A673 (cell line): ENCODE measurements at regions not wholly inside any gene's neighbourhood (a gene's known extent, or its start where the extent isn't known, plus 50 kb on each side); places are given as distances from the start of the nearest gene placed in this dataset.

ENCODE experiments used
- EZH2 ChIP-seq: fragments of 200-600 bp; sonication (generic); IDR thresholded peaks from 2 replicates; pipeline ENCODE4 v1.6.1; 2017; ENCODE audit warnings: borderline replicate concordance, low read depth, mild to moderate bottlenecking, mixed read lengths, antibody characterized with exemption, low read length; ENCODE audit not compliant: poor library complexity, severe bottlenecking
- TF ChIP-seq, protein P1 (sequence below): fragments of 300-800, 200-600 bp; sonication (generic); conservative IDR thresholded peaks from 2 replicates; pipeline ENCODE4 v1.5.1; 2017; ENCODE audit warnings: low read depth, mild to moderate bottlenecking, antibody characterized with exemption, low read length, moderate library complexity, mixed read lengths

DNA sequence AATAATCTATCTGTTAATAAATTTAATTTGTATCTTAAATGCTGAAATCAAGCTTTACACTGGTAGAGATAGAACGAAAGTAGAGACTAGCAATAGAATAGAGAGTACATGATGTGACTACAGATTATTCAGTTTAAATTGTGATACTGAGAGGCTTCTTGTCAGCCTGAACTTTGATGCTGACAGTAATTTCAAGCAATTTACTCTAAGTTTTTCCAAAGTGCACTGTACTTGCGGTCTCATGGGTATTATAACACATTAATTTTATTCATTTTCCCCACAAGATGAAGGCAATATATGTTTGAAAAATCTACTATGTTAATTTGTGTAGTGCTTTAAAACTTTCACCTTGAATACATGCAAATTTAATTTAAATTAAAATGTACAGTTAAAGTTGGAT, 914.0 kb upstream of the FBXO33 start:
- TF ChIP-seq, protein P1, sequence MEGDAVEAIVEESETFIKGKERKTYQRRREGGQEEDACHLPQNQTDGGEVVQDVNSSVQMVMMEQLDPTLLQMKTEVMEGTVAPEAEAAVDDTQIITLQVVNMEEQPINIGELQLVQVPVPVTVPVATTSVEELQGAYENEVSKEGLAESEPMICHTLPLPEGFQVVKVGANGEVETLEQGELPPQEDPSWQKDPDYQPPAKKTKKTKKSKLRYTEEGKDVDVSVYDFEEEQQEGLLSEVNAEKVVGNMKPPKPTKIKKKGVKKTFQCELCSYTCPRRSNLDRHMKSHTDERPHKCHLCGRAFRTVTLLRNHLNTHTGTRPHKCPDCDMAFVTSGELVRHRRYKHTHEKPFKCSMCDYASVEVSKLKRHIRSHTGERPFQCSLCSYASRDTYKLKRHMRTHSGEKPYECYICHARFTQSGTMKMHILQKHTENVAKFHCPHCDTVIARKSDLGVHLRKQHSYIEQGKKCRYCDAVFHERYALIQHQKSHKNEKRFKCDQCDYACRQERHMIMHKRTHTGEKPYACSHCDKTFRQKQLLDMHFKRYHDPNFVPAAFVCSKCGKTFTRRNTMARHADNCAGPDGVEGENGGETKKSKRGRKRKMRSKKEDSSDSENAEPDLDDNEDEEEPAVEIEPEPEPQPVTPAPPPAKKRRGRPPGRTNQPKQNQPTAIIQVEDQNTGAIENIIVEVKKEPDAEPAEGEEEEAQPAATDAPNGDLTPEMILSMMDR, result no peak
- no peak for TF ChIP-seq EZH2
